ENCODE measurements at regions not wholly inside any gene's neighbourhood (a gene's known extent, or its start where the extent isn't known, plus 50 kb on each side); places are given as distances from the start of the nearest gene placed in this dataset.
A peak's percentile ranks its signal among the peaks of the same experiment; 100 is the strongest.

DNA sequence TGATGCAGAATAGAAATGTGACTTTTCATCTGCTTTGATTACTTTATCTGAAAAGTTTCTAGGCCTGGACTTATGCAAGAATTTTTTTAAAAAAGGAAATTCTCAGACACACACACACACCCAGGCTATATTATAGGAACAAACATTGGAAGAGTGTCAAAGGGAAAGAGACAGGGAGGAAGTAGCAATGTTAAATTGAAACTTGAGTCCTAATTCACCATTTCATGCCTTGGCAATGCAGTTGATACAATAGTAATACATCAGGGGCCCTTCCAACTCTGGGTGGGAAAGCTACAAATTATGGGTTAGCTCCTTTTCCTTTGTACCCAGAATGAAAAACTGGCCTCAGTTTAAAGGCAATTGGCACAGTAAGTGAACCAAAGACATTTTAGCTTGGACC lies 258.0 kb upstream of the LYZL1 start:
- Histone ChIP-seq H3K36me3 (no peaks in the 10 kb centered on the region), H3K4me1 (no peaks in the 10 kb centered on the region), H3K27ac (no peak overlapping the region), H3K27me3 (no peaks in the 10 kb centered on the region), H3K4me3 (no peak overlapping the region), H3K9me3 (no peaks in the 10 kb centered on the region)
- TF ChIP-seq, protein P1, sequence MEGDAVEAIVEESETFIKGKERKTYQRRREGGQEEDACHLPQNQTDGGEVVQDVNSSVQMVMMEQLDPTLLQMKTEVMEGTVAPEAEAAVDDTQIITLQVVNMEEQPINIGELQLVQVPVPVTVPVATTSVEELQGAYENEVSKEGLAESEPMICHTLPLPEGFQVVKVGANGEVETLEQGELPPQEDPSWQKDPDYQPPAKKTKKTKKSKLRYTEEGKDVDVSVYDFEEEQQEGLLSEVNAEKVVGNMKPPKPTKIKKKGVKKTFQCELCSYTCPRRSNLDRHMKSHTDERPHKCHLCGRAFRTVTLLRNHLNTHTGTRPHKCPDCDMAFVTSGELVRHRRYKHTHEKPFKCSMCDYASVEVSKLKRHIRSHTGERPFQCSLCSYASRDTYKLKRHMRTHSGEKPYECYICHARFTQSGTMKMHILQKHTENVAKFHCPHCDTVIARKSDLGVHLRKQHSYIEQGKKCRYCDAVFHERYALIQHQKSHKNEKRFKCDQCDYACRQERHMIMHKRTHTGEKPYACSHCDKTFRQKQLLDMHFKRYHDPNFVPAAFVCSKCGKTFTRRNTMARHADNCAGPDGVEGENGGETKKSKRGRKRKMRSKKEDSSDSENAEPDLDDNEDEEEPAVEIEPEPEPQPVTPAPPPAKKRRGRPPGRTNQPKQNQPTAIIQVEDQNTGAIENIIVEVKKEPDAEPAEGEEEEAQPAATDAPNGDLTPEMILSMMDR (IDR thresholded peaks at IDR 0.05): no peak
- TF ChIP-seq POLR2A (IDR thresholded peaks at IDR 0.05) (no peak), EP300 (IDR thresholded peaks at IDR 0.05) (no peak), POLR2AphosphoS5 (IDR thresholded peaks at IDR 0.05) (no peak)
- intact Hi-C loops (cut with DNase I; ENCODE audit: low total_unique reads): no loop called here
- DNase-seq: peak in 1 of 2 donors; percentile 45

DNA sequence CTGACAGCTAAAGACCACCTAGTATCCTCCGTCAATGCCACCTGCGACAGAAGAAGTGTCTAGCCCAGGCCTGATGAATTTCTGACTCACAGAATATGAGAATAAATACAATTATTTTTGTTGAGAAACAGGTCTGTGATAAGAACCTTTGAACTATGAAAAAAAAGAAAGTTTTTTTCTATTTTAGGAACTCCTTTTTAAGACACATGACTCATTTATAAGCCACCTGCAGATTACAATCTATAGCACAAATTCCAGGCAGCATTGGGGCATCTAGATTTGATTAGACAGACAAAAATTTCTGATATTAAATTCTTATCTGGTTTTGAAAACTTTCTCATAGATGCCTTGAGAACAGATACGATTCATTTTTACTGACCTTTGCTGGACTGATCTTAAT lies 256.7 kb upstream of the LYZL1 start:
- H3K27ac ChIP-seq: no peak overlapping the region
- no peaks in the 10 kb centered on the region for H3K27me3 ChIP-seq
- TF ChIP-seq, protein P1 (IDR thresholded peaks at IDR 0.05): no peak
- no peak for TF ChIP-seq POLR2A (IDR thresholded peaks at IDR 0.05)
- TF ChIP-seq POLR2AphosphoS5 (IDR thresholded peaks at IDR 0.05): no peak
- TF ChIP-seq EP300 (IDR thresholded peaks at IDR 0.05): no peak
- intact Hi-C loops (cut with DNase I; ENCODE audit: low total_unique reads): no loop called here
- no peak overlapping the region for H3K4me3 ChIP-seq
- no peaks in the 10 kb centered on the region for H3K9me3 ChIP-seq
- no peaks in the 10 kb centered on the region for H3K4me1 ChIP-seq
- WGBS, 5 donors: 82 to 94% (median 90%) methylated on average over 3 of the region's 3 CpGs
- DNase-seq: no peak
- H3K36me3 ChIP-seq: no peaks in the 10 kb centered on the region

DNA sequence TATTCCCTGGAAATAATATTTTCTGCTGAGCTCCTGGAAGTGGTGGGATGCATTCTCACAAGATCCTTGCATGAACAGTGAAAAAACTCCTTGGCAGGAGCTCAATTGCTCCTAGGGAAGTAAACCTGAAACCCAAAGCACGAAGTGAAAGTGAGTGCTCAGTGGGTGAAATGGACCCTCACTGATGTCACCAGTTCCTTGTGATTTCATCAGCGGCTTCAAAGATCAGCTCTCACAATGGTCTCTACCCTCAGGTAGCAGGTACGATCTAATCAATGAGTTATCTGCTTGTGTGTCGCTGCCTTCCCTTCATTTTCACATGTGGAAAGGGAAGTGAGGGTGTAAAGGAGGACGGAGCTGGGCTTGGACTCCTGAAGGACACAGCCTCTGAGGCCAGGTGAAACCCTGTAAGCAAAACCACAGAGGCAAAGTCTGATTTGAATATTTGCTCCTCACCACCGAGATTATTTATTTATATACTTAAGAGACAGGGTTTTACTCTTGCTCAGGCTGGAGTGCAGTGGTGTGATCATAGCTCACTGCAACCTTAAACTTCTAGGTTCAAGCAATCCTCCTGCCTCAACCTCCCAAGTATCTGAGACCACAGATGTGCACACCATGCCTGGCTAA lies 255.4 kb upstream of the LYZL1 start:
- Histone ChIP-seq H3K4me3 (no peak overlapping the region), H3K36me3 (no peaks in the 10 kb centered on the region), H3K27me3 (no peaks in the 10 kb centered on the region), H3K9me3 (no peaks in the 10 kb centered on the region), H3K4me1 (no peaks in the 10 kb centered on the region), H3K27ac (no peak overlapping the region)
- no peak for DNase-seq
- TF ChIP-seq, protein P1 (IDR thresholded peaks at IDR 0.05): no peak
- no peak for TF ChIP-seq POLR2AphosphoS5 (IDR thresholded peaks at IDR 0.05)
- WGBS, 5 donors: 63 to 77% (median 65%) methylated on average over 6 of the region's 6 CpGs
- intact Hi-C loops (cut with DNase I; ENCODE audit: low total_unique reads): no loop called here

DNA sequence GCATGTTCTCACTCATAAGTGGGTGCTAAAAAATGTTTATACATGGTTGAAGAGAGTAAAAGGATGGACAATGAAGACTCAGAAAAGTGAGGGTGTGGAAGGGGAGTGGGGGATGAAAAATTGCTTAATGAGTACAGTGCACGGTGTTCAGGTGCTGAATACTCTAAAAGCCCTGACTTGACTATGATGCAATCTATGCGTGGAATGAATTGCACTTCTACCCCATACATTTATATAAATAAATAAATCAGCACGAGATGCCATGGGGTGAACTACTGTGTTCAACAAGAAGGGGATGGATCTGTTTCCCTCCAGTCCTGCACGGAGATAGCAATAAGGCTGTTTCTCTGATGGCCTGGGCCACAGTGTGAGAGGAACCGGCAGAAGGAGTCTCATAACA lies 254.3 kb upstream of the LYZL1 start:
- DNase-seq: no peak
- H3K4me3 ChIP-seq: no peak overlapping the region
- no peak overlapping the region for H3K27ac ChIP-seq
- TF ChIP-seq, protein P1 (IDR thresholded peaks at IDR 0.05): no peak
- TF ChIP-seq EP300 (IDR thresholded peaks at IDR 0.05): no peak
- TF ChIP-seq POLR2A (IDR thresholded peaks at IDR 0.05): no peak
- TF ChIP-seq POLR2AphosphoS5 (IDR thresholded peaks at IDR 0.05): no peak
- no peaks in the 10 kb centered on the region for H3K36me3 ChIP-seq
- 54 to 70% (median 57%) methylated on average over 5 of the region's 5 CpGs for WGBS, 5 donors
- no peaks in the 10 kb centered on the region for H3K27me3 ChIP-seq
- H3K4me1 ChIP-seq: no peaks in the 10 kb centered on the region
- no peaks in the 10 kb centered on the region for H3K9me3 ChIP-seq
- intact Hi-C loops (cut with DNase I; ENCODE audit: low total_unique reads): no loop called here

All from stomach (tissue), 8 donors.